ENCODE measurements at regions not wholly inside any gene's neighbourhood (a gene's known extent, or its start where the extent isn't known, plus 50 kb on each side); places are given as distances from the start of the nearest gene placed in this dataset. TPM values are rescaled to one million over a fixed set of nuclear protein-coding genes. Genes with fewer than 3 reads are reported as not detected.

- Histone ChIP-seq H3K79me1 (replicated peaks; ENCODE audit: low read length, poor library complexity, severe bottlenecking) (no peaks in the 10 kb centered on the region), H3K9me3 (ENCODE audit: control insufficient read depth, low read length) (peaks cover 9% of the 10 kb centered on the region), H3K18ac (ENCODE audit: low read depth in 1 of 2, low read length in 2 of 2) (no peak overlapping the region), H2AK5ac (ENCODE audit: low read length, severe bottlenecking) (no peak overlapping the region), H4K8ac (ENCODE audit: low read length) (no peak overlapping the region), H3K36me3 (ENCODE audit: control insufficient read depth in 1 of 2, insufficient read depth in 2 of 2, low read depth in 1 of 2, low read length in 2 of 2) (no peaks in the 10 kb centered on the region), H3K27ac (ENCODE audit: low read length, poor library complexity, severe bottlenecking) (no peak overlapping the region), H3K4me3 (ENCODE audit: insufficient read depth in 1 of 2, low read depth in 1 of 2, low read length in 2 of 2) (no peak overlapping the region), H3K14ac (ENCODE audit: low read length in 2 of 2) (no peak overlapping the region), H3K9ac (ENCODE audit: low read length) (no peak overlapping the region), H3K4me2 (ENCODE audit: low read length, poor library complexity, severe bottlenecking) (no peak overlapping the region), H3K23ac (ENCODE audit: low read length in 2 of 2) (no peak overlapping the region), H2BK120ac (ENCODE audit: low read depth, low read length) (no peak overlapping the region), H3K4me1 (ENCODE audit: control insufficient read depth, insufficient read depth, low read depth, low read length) (no peaks in the 10 kb centered on the region), H2BK15ac (ENCODE audit: low read depth, poor library complexity, severe bottlenecking) (no peak overlapping the region), H2AFZ (ENCODE audit: low read depth, low read length) (no peak overlapping the region), H3K4ac (ENCODE audit: low read depth in 1 of 2, low read length in 2 of 2) (no peak overlapping the region), H4K91ac (ENCODE audit: low read length) (no peak overlapping the region), H3K27me3 (ENCODE audit: control insufficient read depth in 1 of 2, insufficient read depth in 1 of 2, low read length in 2 of 2) (no peaks in the 10 kb centered on the region), H2BK12ac (ENCODE audit: low read length in 2 of 2) (no peak overlapping the region), H2BK5ac (ENCODE audit: low read depth, low read length, poor library complexity, severe bottlenecking) (no peak overlapping the region)
- 75% methylated on average over 7 of the region's 7 CpGs for WGBS
- DNase-seq: no peak
These were observed 65.5 kb upstream of the GNPDA2 start for GRCh38 chr4:44791831-44792230.

- no peaks in the 10 kb centered on the region for H3K79me1 ChIP-seq (replicated peaks; ENCODE audit: low read length, poor library complexity, severe bottlenecking)
- no peak overlapping the region for H3K18ac ChIP-seq (ENCODE audit: low read depth in 1 of 2, low read length in 2 of 2)
- no peak overlapping the region for H3K4ac ChIP-seq (ENCODE audit: low read depth in 1 of 2, low read length in 2 of 2)
- no peak overlapping the region for H4K91ac ChIP-seq (ENCODE audit: low read length)
- no peak overlapping the region for H2BK12ac ChIP-seq (ENCODE audit: low read length in 2 of 2)
- 18% methylated on average over 1 of the region's 1 CpG for WGBS
- DNase-seq: no peak
- no peak overlapping the region for H2BK120ac ChIP-seq (ENCODE audit: low read depth, low read length)
- no peak overlapping the region for H4K8ac ChIP-seq (ENCODE audit: low read length)
- no peak overlapping the region for H2AK5ac ChIP-seq (ENCODE audit: low read length, severe bottlenecking)
- no peak overlapping the region for H3K4me3 ChIP-seq (ENCODE audit: insufficient read depth in 1 of 2, low read depth in 1 of 2, low read length in 2 of 2)
- H3K36me3 ChIP-seq (ENCODE audit: control insufficient read depth in 1 of 2, insufficient read depth in 2 of 2, low read depth in 1 of 2, low read length in 2 of 2): no peaks in the 10 kb centered on the region
- H2AFZ ChIP-seq (ENCODE audit: low read depth, low read length): no peak overlapping the region
- no peak overlapping the region for H3K9ac ChIP-seq (ENCODE audit: low read length)
- H2BK15ac ChIP-seq (ENCODE audit: low read depth, poor library complexity, severe bottlenecking): no peak overlapping the region
- H3K23ac ChIP-seq (ENCODE audit: low read length in 2 of 2): no peak overlapping the region
- no peak overlapping the region for H2BK5ac ChIP-seq (ENCODE audit: low read depth, low read length, poor library complexity, severe bottlenecking)
- no peak overlapping the region for H3K14ac ChIP-seq (ENCODE audit: low read length in 2 of 2)
- H3K27me3 ChIP-seq (ENCODE audit: control insufficient read depth in 1 of 2, insufficient read depth in 1 of 2, low read length in 2 of 2): no peaks in the 10 kb centered on the region
- H3K4me1 ChIP-seq (ENCODE audit: control insufficient read depth, insufficient read depth, low read depth, low read length): no peaks in the 10 kb centered on the region
- H3K9me3 ChIP-seq (ENCODE audit: control insufficient read depth, low read length): peaks cover 28% of the 10 kb centered on the region
- no peak overlapping the region for H3K4me2 ChIP-seq (ENCODE audit: low read length, poor library complexity, severe bottlenecking)
- H3K27ac ChIP-seq (ENCODE audit: low read length, poor library complexity, severe bottlenecking): no peak overlapping the region
These were observed 50.8 kb upstream of the GNPDA2 start for GRCh38 chr4:44777115-44777514.

Small RNAs in the stretch of these regions (small RNA-seq; reads per million reads assigned to genes)
- gene RNU6-931P (ENCODE audit: low read depth): not detected

Data from mesenchymal stem cell (in vitro differentiated cells and primary cell).